Trophoblast cell (in vitro differentiated cells and primary cell): ENCODE measurements at regions not wholly inside any gene's neighbourhood (a gene's known extent, or its start where the extent isn't known, plus 50 kb on each side); places are given as distances from the start of the nearest gene placed in this dataset.

Source experiments
- DNase-seq, 2 donors: peaks; one replicate each; pipeline ENCODE4 v3.0.0-alpha.2; 2016
- H2AFZ ChIP-seq: 2 replicates; pipeline ENCODE4 v1.6.1; 2013; ENCODE audit warnings: low read length, moderate library complexity, mild to moderate bottlenecking; ENCODE audit not compliant: insufficient read depth, poor library complexity
- H2AK5ac ChIP-seq: 2 replicates; pipeline ENCODE4 v1.6.1; 2013; ENCODE audit warnings: mild to moderate bottlenecking, low read length
- H2BK120ac ChIP-seq: 2 replicates; pipeline ENCODE4 v1.6.1; 2013; ENCODE audit warnings: low read length, mild to moderate bottlenecking, moderate library complexity; ENCODE audit not compliant: insufficient read depth, poor library complexity
- H2BK12ac ChIP-seq: 2 replicates; pipeline ENCODE4 v1.6.1; 2013; ENCODE audit warnings: mild to moderate bottlenecking, low read length, moderate library complexity
- H2BK5ac ChIP-seq: 2 replicates; pipeline ENCODE4 v1.6.1; 2013; ENCODE audit warnings: low read length, low read depth, moderate library complexity, mild to moderate bottlenecking; ENCODE audit not compliant: poor library complexity
- H3K14ac ChIP-seq: 2 replicates; pipeline ENCODE4 v1.6.1; 2013; ENCODE audit warnings: mild to moderate bottlenecking, low read length
- H3K18ac ChIP-seq: 2 replicates; pipeline ENCODE4 v1.6.1; 2013; ENCODE audit warnings: mild to moderate bottlenecking, low read length
- H3K23ac ChIP-seq: 2 replicates; pipeline ENCODE4 v1.6.1; 2013; ENCODE audit warnings: low read length
- H3K27ac ChIP-seq: 2 replicates; pipeline ENCODE4 v1.5.1; 2013; ENCODE audit warnings: low read depth, mild to moderate bottlenecking, inconsistent platforms, low read length, moderate library complexity
- H3K27me3 ChIP-seq: 2 replicates; pipeline ENCODE4 v1.6.1; 2013; ENCODE audit warnings: inconsistent platforms, mild to moderate bottlenecking, low read length, moderate library complexity; ENCODE audit not compliant: insufficient read depth
- H3K36me3 ChIP-seq, 2 experiments: 1 replicate in 1 of 2; 2 replicates in 1 of 2; pipeline ENCODE4 v1.6.1; 2013; ENCODE audit warnings: low read length in 2 of 2, mild to moderate bottlenecking in 2 of 2, moderate library complexity in 1 of 2; ENCODE audit not compliant: insufficient read depth in 2 of 2, control insufficient read depth in 1 of 2
- H3K4ac ChIP-seq: 2 replicates; pipeline ENCODE4 v1.6.1; 2013; ENCODE audit warnings: low read depth, mild to moderate bottlenecking, low read length, moderate library complexity
- H3K4me1 ChIP-seq, 2 experiments: 1 replicate in 1 of 2; 2 replicates in 1 of 2; pipeline ENCODE4 v1.6.1; 2013; ENCODE audit warnings: low read length in 2 of 2, mild to moderate bottlenecking in 2 of 2, moderate library complexity in 1 of 2; ENCODE audit not compliant: insufficient read depth in 2 of 2, control insufficient read depth in 1 of 2
- H3K4me2 ChIP-seq: 2 replicates; pipeline ENCODE4 v1.6.1; 2013; ENCODE audit warnings: inconsistent platforms, mild to moderate bottlenecking, low read length, moderate library complexity
- H3K4me3 ChIP-seq: 2 replicates; pipeline ENCODE4 v1.5.1; 2013; ENCODE audit warnings: mild to moderate bottlenecking, low read depth, low read length, inconsistent platforms
- H3K79me1 ChIP-seq: one replicate; pipeline ENCODE4 v1.6.1; 2013; ENCODE audit warnings: low read length
- H3K79me2 ChIP-seq: 2 replicates; pipeline ENCODE4 v1.6.1; 2013; ENCODE audit warnings: low read length, mild to moderate bottlenecking; ENCODE audit not compliant: control insufficient read depth, insufficient read depth, poor library complexity
- H3K9ac ChIP-seq: 2 replicates; pipeline ENCODE4 v1.6.1; 2013; ENCODE audit warnings: mild to moderate bottlenecking, low read length
- H3K9me3 ChIP-seq: 2 replicates; pipeline ENCODE4 v1.6.1; 2013; ENCODE audit warnings: low read depth, mild to moderate bottlenecking, control low read depth, inconsistent platforms, low read length; ENCODE audit not compliant: insufficient read depth
- H4K12ac ChIP-seq: 2 replicates; pipeline ENCODE4 v1.6.1; 2013; ENCODE audit warnings: low read depth, mild to moderate bottlenecking, low read length, moderate library complexity
- H4K8ac ChIP-seq: 2 replicates; pipeline ENCODE4 v1.6.1; 2013; ENCODE audit warnings: low read depth, mild to moderate bottlenecking, low read length, moderate library complexity
- H4K91ac ChIP-seq: one replicate; pipeline ENCODE4 v1.6.1; 2013; ENCODE audit warnings: low read depth, mild to moderate bottlenecking, low read length, moderate library complexity
- WGBS: extraction: QIAGEN DNeasy Blood & Tissue Kit; methylation state at CpG from one replicate; pipeline ENCODE4 v1.1.7; 2013; ENCODE audit warnings: missing lambda C conversion rate; ENCODE audit not compliant: insufficient read length, insufficient coverage; ENCODE audit errors: extremely low coverage; 5-methylcytosine and 5-hydroxymethylcytosine counted together

DNA sequence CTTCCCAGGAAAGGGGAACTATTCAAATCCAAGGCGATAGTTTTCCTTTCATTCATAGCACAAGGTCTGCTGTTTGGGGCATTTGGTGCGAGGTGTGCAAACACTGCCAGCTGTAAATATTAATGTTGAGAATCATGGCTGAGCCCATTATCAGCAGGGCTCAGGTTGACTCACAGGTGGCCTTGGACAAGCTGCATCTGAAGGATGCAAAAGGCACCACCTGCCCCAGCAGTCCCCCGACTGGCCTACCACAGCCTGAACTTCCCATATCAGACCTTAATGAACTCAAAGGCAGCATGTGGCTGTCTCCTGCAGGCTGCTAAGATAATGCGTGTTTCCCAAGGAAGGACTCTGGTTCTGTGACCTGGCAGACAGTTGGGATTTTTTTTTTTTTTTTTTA, 93.3 kb upstream of the MAP1LC3B2 start:
- no peak for DNase-seq
- WGBS, result no CpG with 5 or more reads among the region's 4 CpGs
- H4K91ac ChIP-seq, result no peak overlapping the region
- no peak overlapping the region for H2BK5ac ChIP-seq
- H3K9me3 ChIP-seq, result peaks cover 2% of the 10 kb centered on the region
- no peak overlapping the region for H2AFZ ChIP-seq
- H3K9ac ChIP-seq, result no peak overlapping the region
- H3K4me2 ChIP-seq, result no peak overlapping the region
- peaks cover 0 to 2% of the 10 kb centered on the region in 2 experiments for H3K4me1 ChIP-seq
- no peak overlapping the region for H2BK12ac ChIP-seq
- no peak overlapping the region for H3K4ac ChIP-seq
- no peak overlapping the region for H3K27ac ChIP-seq
- H4K8ac ChIP-seq, result no peak overlapping the region
- H2BK120ac ChIP-seq, result no peak overlapping the region
- H3K4me3 ChIP-seq, result no peak overlapping the region
- no peak overlapping the region for H4K12ac ChIP-seq
- H2AK5ac ChIP-seq, result no peak overlapping the region
- H3K79me1 ChIP-seq, result no peaks in the 10 kb centered on the region
- H3K79me2 ChIP-seq, result no peaks in the 10 kb centered on the region
- H3K14ac ChIP-seq, result no peak overlapping the region
- H3K18ac ChIP-seq, result no peak overlapping the region
- H3K27me3 ChIP-seq, result no peaks in the 10 kb centered on the region
- no peaks in the 10 kb centered on the region for H3K36me3 ChIP-seq
- H3K23ac ChIP-seq, result no peak overlapping the region

DNA sequence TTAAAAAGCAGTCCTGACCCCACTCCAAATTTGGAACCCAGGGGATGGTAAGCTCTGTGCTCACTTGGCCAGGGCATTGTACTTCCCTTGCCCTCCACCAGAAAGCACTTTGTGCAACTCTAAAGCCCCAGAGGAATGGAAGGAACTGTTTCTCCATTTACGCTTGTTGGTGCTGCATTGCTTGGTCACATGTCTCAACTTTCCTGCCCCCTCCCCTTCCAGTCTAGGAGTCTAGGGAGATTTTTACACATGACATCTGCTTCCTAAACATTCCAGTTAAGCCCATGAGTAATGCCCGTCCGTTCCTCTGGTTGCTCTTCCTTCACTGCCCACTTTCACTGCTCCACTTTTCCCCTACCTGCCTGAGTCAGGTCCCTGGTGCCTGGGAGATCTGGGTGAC, 92.6 kb upstream of the MAP1LC3B2 start:
- peaks cover 0 to 2% of the 10 kb centered on the region in 2 experiments for H3K4me1 ChIP-seq
- H3K79me2 ChIP-seq, result no peaks in the 10 kb centered on the region
- no peak overlapping the region for H3K4ac ChIP-seq
- no peak overlapping the region for H2AFZ ChIP-seq
- no peak overlapping the region for H3K4me3 ChIP-seq
- DNase-seq, result peak in 1 of 2 donors; percentile 52
- no peak overlapping the region for H2BK120ac ChIP-seq
- no peak overlapping the region for H2BK12ac ChIP-seq
- H3K4me2 ChIP-seq, result no peak overlapping the region
- no peaks in the 10 kb centered on the region for H3K36me3 ChIP-seq
- H3K27me3 ChIP-seq, result no peaks in the 10 kb centered on the region
- no peak overlapping the region for H3K18ac ChIP-seq
- WGBS, result no CpG with 5 or more reads among the region's 3 CpGs
- H4K12ac ChIP-seq, result no peak overlapping the region
- H3K9ac ChIP-seq, result no peak overlapping the region
- H3K23ac ChIP-seq, result no peak overlapping the region
- no peak overlapping the region for H2AK5ac ChIP-seq
- H3K27ac ChIP-seq, result no peak overlapping the region
- H4K91ac ChIP-seq, result no peak overlapping the region
- no peaks in the 10 kb centered on the region for H3K79me1 ChIP-seq
- H3K14ac ChIP-seq, result no peak overlapping the region
- H2BK5ac ChIP-seq, result no peak overlapping the region
- H3K9me3 ChIP-seq, result peaks cover 2% of the 10 kb centered on the region
- H4K8ac ChIP-seq, result no peak overlapping the region

DNA sequence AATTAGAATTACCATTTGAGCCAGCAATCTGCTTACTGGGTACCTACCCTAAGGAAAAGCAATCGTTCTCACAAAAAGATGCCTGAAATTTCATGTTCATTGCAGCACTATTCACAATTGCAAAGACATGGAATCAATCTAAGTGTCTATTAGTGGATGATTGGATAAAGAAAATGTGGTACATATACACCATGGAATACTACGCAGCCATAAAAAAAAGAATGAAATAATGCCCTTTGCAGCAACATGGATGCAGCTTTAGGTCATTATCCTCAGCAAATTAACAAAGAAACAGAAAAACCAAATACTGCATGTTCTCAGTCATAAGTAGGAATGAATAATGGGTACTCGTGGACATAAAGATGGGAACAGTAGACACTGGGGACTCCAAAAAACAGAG, 89.8 kb upstream of the MAP1LC3B2 start:
- no peak overlapping the region for H3K14ac ChIP-seq
- H3K4me2 ChIP-seq, result no peak overlapping the region
- H4K12ac ChIP-seq, result no peak overlapping the region
- H3K79me2 ChIP-seq, result no peaks in the 10 kb centered on the region
- H3K79me1 ChIP-seq, result no peaks in the 10 kb centered on the region
- DNase-seq, result no peak
- no peaks in the 10 kb centered on the region for H3K36me3 ChIP-seq
- H3K27ac ChIP-seq, result no peak overlapping the region
- no peak overlapping the region for H2BK5ac ChIP-seq
- H3K9ac ChIP-seq, result no peak overlapping the region
- no CpG with 5 or more reads among the region's 3 CpGs for WGBS
- no peak overlapping the region for H3K4ac ChIP-seq
- H3K23ac ChIP-seq, result no peak overlapping the region
- H2AK5ac ChIP-seq, result no peak overlapping the region
- peaks cover 5% of the 10 kb centered on the region for H3K9me3 ChIP-seq
- H3K18ac ChIP-seq, result no peak overlapping the region
- no peak overlapping the region for H4K8ac ChIP-seq
- peaks cover 0 to 2% of the 10 kb centered on the region in 2 experiments for H3K4me1 ChIP-seq
- H3K27me3 ChIP-seq, result no peaks in the 10 kb centered on the region
- no peak overlapping the region for H2BK120ac ChIP-seq
- no peak overlapping the region for H4K91ac ChIP-seq
- H2BK12ac ChIP-seq, result no peak overlapping the region
- no peak overlapping the region for H2AFZ ChIP-seq
- no peak overlapping the region for H3K4me3 ChIP-seq

DNA sequence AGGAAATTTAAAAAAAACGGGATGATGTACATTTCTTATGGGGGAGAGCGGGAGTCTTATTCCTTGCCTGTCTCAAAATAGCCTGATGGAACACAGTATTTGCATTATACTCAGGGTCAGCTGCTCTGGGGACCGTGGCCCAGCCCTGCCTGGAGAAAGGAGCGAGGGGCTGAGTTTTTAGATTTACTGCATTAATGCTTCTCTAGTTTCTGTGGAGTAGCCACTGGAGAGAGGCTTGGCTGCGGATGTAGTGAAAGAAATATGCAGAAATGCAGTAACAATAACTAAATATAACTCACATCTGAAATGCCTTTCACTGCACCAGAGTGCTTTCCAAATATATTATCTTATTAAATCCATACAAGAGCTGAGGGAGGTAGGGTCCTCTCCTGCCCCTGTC, 87.6 kb upstream of the MAP1LC3B2 start:
- H3K4ac ChIP-seq, result no peak overlapping the region
- no peak overlapping the region for H3K14ac ChIP-seq
- no peak overlapping the region for H3K4me3 ChIP-seq
- H2AFZ ChIP-seq, result no peak overlapping the region
- no peaks in the 10 kb centered on the region for H3K79me1 ChIP-seq
- no peak overlapping the region for H2BK120ac ChIP-seq
- H4K8ac ChIP-seq, result no peak overlapping the region
- H4K91ac ChIP-seq, result no peak overlapping the region
- no peak overlapping the region for H2BK12ac ChIP-seq
- H3K27ac ChIP-seq, result no peak overlapping the region
- no peaks in the 10 kb centered on the region for H3K27me3 ChIP-seq
- WGBS, result no CpG with 5 or more reads among the region's 5 CpGs
- no peak overlapping the region for H4K12ac ChIP-seq
- no peaks in the 10 kb centered on the region for H3K79me2 ChIP-seq
- no peak for DNase-seq
- H3K4me1 ChIP-seq, result peaks cover 0 to 2% of the 10 kb centered on the region in 2 experiments
- no peak overlapping the region for H2BK5ac ChIP-seq
- H3K4me2 ChIP-seq, result no peak overlapping the region
- peaks cover 6% of the 10 kb centered on the region for H3K9me3 ChIP-seq
- no peak overlapping the region for H3K23ac ChIP-seq
- H3K18ac ChIP-seq, result no peak overlapping the region
- H2AK5ac ChIP-seq, result no peak overlapping the region
- H3K9ac ChIP-seq, result no peak overlapping the region
- H3K36me3 ChIP-seq, result no peaks in the 10 kb centered on the region
